ENCODE measurements at regions not wholly inside any gene's neighbourhood (a gene's known extent, or its start where the extent isn't known, plus 50 kb on each side); places are given as distances from the start of the nearest gene placed in this dataset.

- peak; percentile 93 for FAIRE-seq
- no peaks in the 10 kb centered on the region for H3K27me3 ChIP-seq (ENCODE audit: control insufficient read depth, insufficient read depth, low read length)
- no peak for TF ChIP-seq CTCF (IDR thresholded peaks at IDR 0.05; ENCODE audit: insufficient read depth, low read length, severe bottlenecking)
- no peaks in the 10 kb centered on the region for H3K36me3 ChIP-seq (ENCODE audit: control insufficient read depth, insufficient read depth, low read length)
- no peak overlapping the region for H3K4me3 ChIP-seq (ENCODE audit: low read depth, low read length)
- DNase-seq (ENCODE audit: low read depth), result peak; percentile 65
Observed at GRCh38 chr6:169862892-169863525, 111.6 kb downstream of the ERMARD start.

- H3K4me3 ChIP-seq (ENCODE audit: low read depth, low read length), result no peak overlapping the region
- TF ChIP-seq CTCF (IDR thresholded peaks at IDR 0.05; ENCODE audit: insufficient read depth, low read length, severe bottlenecking), result no peak
- DNase-seq (ENCODE audit: low read depth) (no peak), FAIRE-seq (peak; percentile 18)
- no peaks in the 10 kb centered on the region for H3K36me3 ChIP-seq (ENCODE audit: control insufficient read depth, insufficient read depth, low read length)
- no peaks in the 10 kb centered on the region for H3K27me3 ChIP-seq (ENCODE audit: control insufficient read depth, insufficient read depth, low read length)
Observed at GRCh38 chr6:169862043-169862891, 110.8 kb downstream of the ERMARD start.

GRCh38 chr6:169861431-169862042 is 110.1 kb downstream of the ERMARD start:
- Histone ChIP-seq H3K4me3 (ENCODE audit: low read depth, low read length) (no peak overlapping the region), H3K27me3 (ENCODE audit: control insufficient read depth, insufficient read depth, low read length) (no peaks in the 10 kb centered on the region), H3K36me3 (ENCODE audit: control insufficient read depth, insufficient read depth, low read length) (no peaks in the 10 kb centered on the region)
- FAIRE-seq (no peak), DNase-seq (ENCODE audit: low read depth) (no peak)
- no peak for TF ChIP-seq CTCF (IDR thresholded peaks at IDR 0.05; ENCODE audit: insufficient read depth, low read length, severe bottlenecking)

GRCh38 chr6:169859978-169860703 is 108.7 kb downstream of the ERMARD start:
- TF ChIP-seq CTCF (IDR thresholded peaks at IDR 0.05; ENCODE audit: insufficient read depth, low read length, severe bottlenecking), result no peak
- H3K36me3 ChIP-seq (ENCODE audit: control insufficient read depth, insufficient read depth, low read length), result no peaks in the 10 kb centered on the region
- no peak for DNase-seq (ENCODE audit: low read depth)
- no peak overlapping the region for H3K4me3 ChIP-seq (ENCODE audit: low read depth, low read length)
- no peaks in the 10 kb centered on the region for H3K27me3 ChIP-seq (ENCODE audit: control insufficient read depth, insufficient read depth, low read length)
- no peak for FAIRE-seq

GRCh38 chr6:169859401-169859977 is 108.1 kb downstream of the ERMARD start:
- no peak for TF ChIP-seq CTCF (IDR thresholded peaks at IDR 0.05; ENCODE audit: insufficient read depth, low read length, severe bottlenecking)
- DNase-seq (ENCODE audit: low read depth), result no peak
- H3K4me3 ChIP-seq (ENCODE audit: low read depth, low read length), result no peak overlapping the region
- no peaks in the 10 kb centered on the region for H3K36me3 ChIP-seq (ENCODE audit: control insufficient read depth, insufficient read depth, low read length)
- no peak for FAIRE-seq
- no peaks in the 10 kb centered on the region for H3K27me3 ChIP-seq (ENCODE audit: control insufficient read depth, insufficient read depth, low read length)
